Activated CD4-positive, alpha-beta T cell treated with anti-CD3 and anti-CD28 coated beads, Interleukin-2, amount 10 ng/mL, durations not matched to agents 24 days and 14 days (primary cell): ENCODE measurements at regions not wholly inside any gene's neighbourhood (a gene's known extent, or its start where the extent isn't known, plus 50 kb on each side); places are given as distances from the start of the nearest gene placed in this dataset.

Experiments used
- DNase-seq: peaks from one replicate; pipeline ENCODE4 v3.0.0; 2022
- H3K27ac Mint-ChIP-seq: one replicate; pipeline ENCODE4 v1.8.0; 2022; ENCODE audit warnings: mild to moderate bottlenecking, mixed read lengths
- H3K27me3 Mint-ChIP-seq: one replicate; pipeline ENCODE4 v1.8.0; 2022; ENCODE audit warnings: mixed read lengths
- H3K36me3 Mint-ChIP-seq: one replicate; pipeline ENCODE4 v1.8.0; 2022; ENCODE audit warnings: low read depth, mild to moderate bottlenecking, mixed read lengths
- H3K4me1 Mint-ChIP-seq: one replicate; pipeline ENCODE4 v1.8.0; 2021; ENCODE audit warnings: mixed read lengths
- H3K4me3 Mint-ChIP-seq: one replicate; pipeline ENCODE4 v1.8.0; 2022; ENCODE audit warnings: mild to moderate bottlenecking, moderate library complexity, mixed read lengths
- H3K9me3 Mint-ChIP-seq: one replicate; pipeline ENCODE4 v1.8.0; 2021; ENCODE audit warnings: mixed read lengths
- intact Hi-C: fragments of 100-400 bp; cut with micrococcal nuclease; formaldehyde crosslinking; loops from one replicate; pipeline ENCODE4 v1.15.1; 2023

DNA sequence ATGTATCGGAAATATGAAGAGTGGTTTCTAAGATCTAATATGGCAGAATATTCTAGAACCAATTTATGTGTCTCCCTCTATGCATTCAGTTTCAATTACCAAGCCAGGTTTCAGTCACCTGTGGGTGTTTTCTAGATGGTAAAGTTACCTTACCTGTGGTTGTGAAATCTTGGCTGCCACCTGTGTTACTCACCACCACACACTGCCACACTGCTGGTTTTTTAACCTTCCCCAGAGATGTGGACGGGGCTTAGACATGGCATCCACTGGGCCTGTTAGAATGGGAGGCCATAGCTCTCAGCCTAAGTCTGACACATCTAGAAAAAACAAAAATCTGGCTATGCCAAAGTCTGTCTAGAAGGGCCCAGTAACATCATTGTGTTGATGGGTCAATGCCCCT, 896.5 kb upstream of the PABPC4L start:
- Mint-ChIP-seq H3K4me1 (no peaks in the 10 kb centered on the region), H3K36me3 (no peaks in the 10 kb centered on the region), H3K9me3 (no peaks in the 10 kb centered on the region), H3K27me3 (no peaks in the 10 kb centered on the region), H3K27ac (no peak overlapping the region), H3K4me3 (no peak overlapping the region)
- DNase-seq = no peak
- intact Hi-C loops = no loop called here

GRCh38 chr4:135073389-135073788, 871.8 kb upstream of the PABPC4L start:
- Mint-ChIP-seq H3K27ac (no peak overlapping the region), H3K36me3 (no peaks in the 10 kb centered on the region), H3K4me3 (no peak overlapping the region), H3K27me3 (no peaks in the 10 kb centered on the region), H3K9me3 (peaks cover 12% of the 10 kb centered on the region), H3K4me1 (no peaks in the 10 kb centered on the region)
- DNase-seq = no peak
- intact Hi-C loops = no loop called here

GRCh38 chr4:135072553-135072952, 871.0 kb upstream of the PABPC4L start:
- no peak for DNase-seq
- intact Hi-C loops = no loop called here
- Mint-ChIP-seq H3K9me3 (peaks cover 6% of the 10 kb centered on the region), H3K27me3 (no peaks in the 10 kb centered on the region), H3K4me1 (no peaks in the 10 kb centered on the region), H3K4me3 (no peak overlapping the region), H3K27ac (no peak overlapping the region), H3K36me3 (no peaks in the 10 kb centered on the region)

DNA sequence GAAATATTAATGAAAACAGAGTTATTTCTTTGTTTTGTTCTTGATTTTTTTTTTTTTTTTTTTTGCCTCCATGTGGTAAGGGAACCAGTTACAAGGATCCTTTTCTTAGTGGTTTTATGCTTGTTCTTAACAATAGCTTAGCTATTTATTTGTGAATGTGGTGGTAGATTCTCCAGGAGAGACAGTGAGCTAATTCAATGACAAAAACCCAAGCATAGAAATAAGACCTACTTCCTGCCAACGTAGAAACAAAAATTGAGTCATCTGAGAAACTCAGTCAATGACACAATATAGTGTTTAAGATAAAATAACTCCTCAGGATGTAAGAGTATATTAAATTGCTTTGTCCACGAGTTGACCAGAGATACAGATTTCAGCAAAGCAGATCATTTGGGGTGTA, 863.8 kb upstream of the PABPC4L start:
- intact Hi-C loops = no loop called here
- no peaks in the 10 kb centered on the region for H3K4me1 Mint-ChIP-seq
- no peak overlapping the region for H3K27ac Mint-ChIP-seq
- H3K4me3 Mint-ChIP-seq = no peak overlapping the region
- no peaks in the 10 kb centered on the region for H3K9me3 Mint-ChIP-seq
- no peaks in the 10 kb centered on the region for H3K27me3 Mint-ChIP-seq
- no peak for DNase-seq
- H3K36me3 Mint-ChIP-seq = no peaks in the 10 kb centered on the region

GRCh38 chr4:135050086-135050717, 848.6 kb upstream of the PABPC4L start:
- H3K36me3 Mint-ChIP-seq = no peaks in the 10 kb centered on the region
- intact Hi-C loops = no loop called here
- H3K27me3 Mint-ChIP-seq = no peaks in the 10 kb centered on the region
- no peaks in the 10 kb centered on the region for H3K9me3 Mint-ChIP-seq
- no peak for DNase-seq
- H3K4me3 Mint-ChIP-seq = no peak overlapping the region
- H3K27ac Mint-ChIP-seq = no peak overlapping the region
- no peaks in the 10 kb centered on the region for H3K4me1 Mint-ChIP-seq

DNA sequence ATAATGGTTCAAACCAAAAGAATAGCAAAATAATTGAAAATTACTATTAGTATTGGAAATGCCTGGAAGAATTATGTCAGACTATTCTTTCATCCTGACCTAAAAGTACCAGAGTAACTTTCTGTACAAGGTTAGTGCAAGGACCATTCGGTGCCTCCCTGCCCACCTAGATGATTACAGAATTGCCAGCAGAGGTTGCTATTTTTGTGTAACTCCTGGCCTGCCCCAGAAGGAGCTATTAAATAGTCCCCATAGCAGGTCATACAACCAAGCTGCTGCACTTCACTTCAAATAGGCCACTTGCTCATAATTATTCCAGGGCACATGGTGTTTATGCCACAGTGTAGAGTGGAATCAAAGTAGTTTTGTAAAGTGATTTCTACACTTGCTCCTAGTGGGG, 831.1 kb upstream of the PABPC4L start:
- H3K4me1 Mint-ChIP-seq = no peaks in the 10 kb centered on the region
- intact Hi-C loops = no loop called here

GRCh38 chr4:135015771-135016170, 814.2 kb upstream of the PABPC4L start:
- Mint-ChIP-seq H3K4me3 (no peak overlapping the region), H3K4me1 (no peaks in the 10 kb centered on the region), H3K27ac (no peak overlapping the region), H3K27me3 (no peaks in the 10 kb centered on the region), H3K9me3 (no peaks in the 10 kb centered on the region), H3K36me3 (no peaks in the 10 kb centered on the region)
- intact Hi-C loops = no loop called here
- DNase-seq = no peak

More for the DNA sequence above, 831.1 kb upstream of the PABPC4L start:
- no peak overlapping the region for H3K4me3 Mint-ChIP-seq
- H3K36me3 Mint-ChIP-seq = no peaks in the 10 kb centered on the region
- no peak for DNase-seq
- H3K27me3 Mint-ChIP-seq = no peaks in the 10 kb centered on the region
- no peaks in the 10 kb centered on the region for H3K9me3 Mint-ChIP-seq
- H3K27ac Mint-ChIP-seq = no peak overlapping the region

GRCh38 chr4:135007400-135007799, 805.8 kb upstream of the PABPC4L start:
- Mint-ChIP-seq H3K4me3 (no peak overlapping the region), H3K9me3 (no peaks in the 10 kb centered on the region), H3K27ac (no peak overlapping the region), H3K36me3 (no peaks in the 10 kb centered on the region), H3K4me1 (no peaks in the 10 kb centered on the region), H3K27me3 (no peaks in the 10 kb centered on the region)
- intact Hi-C loops = no loop called here
- DNase-seq = no peak

GRCh38 chr4:134999169-134999568, 797.6 kb upstream of the PABPC4L start:
- DNase-seq = no peak
- intact Hi-C loops = no loop called here
- no peaks in the 10 kb centered on the region for H3K9me3 Mint-ChIP-seq
- no peaks in the 10 kb centered on the region for H3K4me1 Mint-ChIP-seq
- no peak overlapping the region for H3K27ac Mint-ChIP-seq
- H3K4me3 Mint-ChIP-seq = no peak overlapping the region
- no peaks in the 10 kb centered on the region for H3K27me3 Mint-ChIP-seq
- H3K36me3 Mint-ChIP-seq = no peaks in the 10 kb centered on the region

DNA sequence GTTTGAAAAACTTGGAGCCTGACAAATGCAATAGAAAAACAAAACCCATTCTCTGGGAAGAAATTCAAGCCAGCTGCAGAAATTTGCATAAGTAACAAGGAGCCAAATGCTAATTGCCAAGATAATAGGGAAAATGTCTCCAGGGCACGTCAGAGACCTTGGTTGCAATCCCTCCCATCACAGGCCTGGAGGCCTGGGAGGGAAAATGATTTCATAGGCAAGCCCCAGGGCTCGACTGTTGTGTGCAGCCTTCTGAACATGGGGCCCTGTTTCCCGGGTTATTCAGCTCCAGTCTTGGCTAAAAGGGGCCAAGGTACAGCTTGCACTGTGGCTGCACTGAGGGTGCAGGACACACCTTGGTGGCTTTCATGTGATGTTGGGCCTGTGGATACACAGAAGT, 760.4 kb upstream of the PABPC4L start:
- no peaks in the 10 kb centered on the region for H3K27me3 Mint-ChIP-seq
- H3K4me3 Mint-ChIP-seq = no peak overlapping the region
- no peak for DNase-seq
- intact Hi-C loops = no loop called here
- H3K9me3 Mint-ChIP-seq = no peaks in the 10 kb centered on the region
- H3K36me3 Mint-ChIP-seq = no peaks in the 10 kb centered on the region
- no peak overlapping the region for H3K27ac Mint-ChIP-seq
- no peaks in the 10 kb centered on the region for H3K4me1 Mint-ChIP-seq

GRCh38 chr4:134958862-134959261, 757.3 kb upstream of the PABPC4L start:
- H3K27ac Mint-ChIP-seq = no peak overlapping the region
- H3K27me3 Mint-ChIP-seq = no peaks in the 10 kb centered on the region
- H3K4me1 Mint-ChIP-seq = no peaks in the 10 kb centered on the region

GRCh38 chr4:134955059-134955458, 753.5 kb upstream of the PABPC4L start:
- Mint-ChIP-seq H3K36me3 (no peaks in the 10 kb centered on the region), H3K9me3 (no peaks in the 10 kb centered on the region), H3K27ac (no peak overlapping the region), H3K4me1 (no peaks in the 10 kb centered on the region), H3K4me3 (no peak overlapping the region), H3K27me3 (no peaks in the 10 kb centered on the region)
- no peak for DNase-seq
- intact Hi-C loops = no loop called here

More at GRCh38 chr4:134958862-134959261, 757.3 kb upstream of the PABPC4L start:
- Mint-ChIP-seq H3K36me3 (no peaks in the 10 kb centered on the region), H3K9me3 (no peaks in the 10 kb centered on the region), H3K4me3 (no peak overlapping the region)
- intact Hi-C loops = no loop called here
- no peak for DNase-seq

DNA sequence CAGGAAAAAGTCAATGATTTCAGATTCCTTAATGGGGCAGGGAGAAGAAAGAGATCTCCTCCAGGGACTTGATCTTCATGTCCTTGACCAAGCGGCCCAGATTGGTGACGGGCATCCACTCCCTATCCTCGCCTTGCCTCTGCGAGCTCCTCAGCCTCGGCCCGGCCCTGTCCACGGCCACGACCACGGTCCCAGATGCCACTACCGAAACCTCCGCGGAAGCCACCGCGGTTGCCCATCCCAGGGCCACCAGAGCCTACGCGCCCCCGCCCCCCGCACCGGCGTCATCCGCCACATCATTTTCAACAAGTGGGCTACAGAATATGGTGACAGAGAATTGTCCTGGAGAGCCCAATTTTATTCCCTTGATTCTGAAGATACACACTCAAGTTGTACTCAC, 751.2 kb upstream of the PABPC4L start:
- Mint-ChIP-seq H3K36me3 (no peaks in the 10 kb centered on the region), H3K4me1 (no peaks in the 10 kb centered on the region), H3K27ac (no peak overlapping the region), H3K4me3 (no peak overlapping the region), H3K27me3 (no peaks in the 10 kb centered on the region), H3K9me3 (no peaks in the 10 kb centered on the region)
- intact Hi-C loops = no loop called here
- DNase-seq = no peak

- Mint-ChIP-seq H3K4me3 (no peak overlapping the region), H3K9me3 (no peaks in the 10 kb centered on the region), H3K36me3 (no peaks in the 10 kb centered on the region), H3K4me1 (no peaks in the 10 kb centered on the region), H3K27ac (no peak overlapping the region), H3K27me3 (no peaks in the 10 kb centered on the region)
- intact Hi-C loops = no loop called here
- DNase-seq = no peak
Measured at GRCh38 chr4:134952305-134952704, 750.7 kb upstream of the PABPC4L start.

DNA sequence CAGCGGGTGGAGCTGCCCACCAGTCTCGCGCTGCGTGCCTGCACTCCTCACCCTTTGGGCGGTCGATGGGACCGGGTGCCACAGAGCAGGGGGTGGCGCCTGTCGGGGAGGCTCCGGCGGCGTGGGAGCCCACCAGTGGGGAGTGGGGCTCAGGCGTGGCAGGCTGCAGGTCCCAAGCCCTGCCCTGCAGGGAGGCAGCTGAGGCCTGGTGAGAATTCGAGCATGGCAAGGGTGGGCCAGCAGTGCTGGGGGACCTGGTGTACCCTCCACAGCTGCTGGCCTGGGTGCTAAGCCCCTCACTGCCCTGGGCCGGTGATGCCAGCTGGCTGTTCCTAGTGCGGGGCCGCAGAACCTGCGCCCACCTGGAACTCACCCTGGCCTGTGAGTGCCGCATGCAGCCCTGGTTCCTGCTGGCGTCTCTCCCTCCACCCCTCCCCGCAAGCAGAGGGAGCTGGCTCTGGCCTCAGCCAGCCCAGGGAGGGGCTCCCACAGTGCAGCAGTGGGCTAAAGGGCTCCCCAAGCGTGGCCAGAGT, 746.6 kb upstream of the PABPC4L start:
- H3K9me3 Mint-ChIP-seq = no peaks in the 10 kb centered on the region
- no peaks in the 10 kb centered on the region for H3K36me3 Mint-ChIP-seq
- H3K27ac Mint-ChIP-seq = no peak overlapping the region
- no peaks in the 10 kb centered on the region for H3K27me3 Mint-ChIP-seq
- no peak for DNase-seq
- H3K4me1 Mint-ChIP-seq = no peaks in the 10 kb centered on the region
- intact Hi-C loops = no loop called here
- H3K4me3 Mint-ChIP-seq = no peak overlapping the region
